GM23338 (cell line): ENCODE measurements at regions not wholly inside any gene's neighbourhood (a gene's known extent, or its start where the extent isn't known, plus 50 kb on each side); places are given as distances from the start of the nearest gene placed in this dataset.

ENCODE experiments used
- ATAC-seq: fragments of 200-7000 bp; cut with Tn5 transposase; 3 replicates; pipeline ENCODE4 v1.9.1; 2020
- DNase-seq: peaks from one replicate; pipeline ENCODE4 v3.0.0-alpha.2; 2015; ENCODE audit warnings: low spot score
- H2AFZ ChIP-seq: fragments of 200-600 bp; sonication (generic); 2 replicates; pipeline ENCODE4 v1.8.0; 2016; ENCODE audit warnings: antibody characterized with exemption, mild to moderate bottlenecking, moderate library complexity
- H3F3A ChIP-seq: fragments of 200-600 bp; sonication (generic); replicated peaks from 2 replicates; pipeline ENCODE4 v1.8.0; 2017; ENCODE audit warnings: antibody characterized with exemption, mixed run types, low read depth
- H3K27ac ChIP-seq: fragments of 200-600 bp; sonication (generic); 2 replicates; pipeline ENCODE4 v1.6.1; 2016; ENCODE audit warnings: low read depth
- H3K27me3 ChIP-seq: fragments of 200-600 bp; sonication (generic); 2 replicates; pipeline ENCODE4 v1.8.0; 2016; ENCODE audit warnings: mild to moderate bottlenecking, mixed run types, moderate library complexity; ENCODE audit not compliant: insufficient read depth
- H3K36me3 ChIP-seq: fragments of 200-600 bp; sonication (generic); 2 replicates; pipeline ENCODE4 v1.8.0; 2016; ENCODE audit warnings: mild to moderate bottlenecking; ENCODE audit not compliant: insufficient read depth
- H3K4me1 ChIP-seq: fragments of 200-600 bp; sonication (generic); 2 replicates; pipeline ENCODE4 v1.8.0; 2016; ENCODE audit warnings: mild to moderate bottlenecking, moderate library complexity; ENCODE audit not compliant: insufficient read depth
- H3K4me2 ChIP-seq: fragments of 200-600 bp; sonication (generic); 2 replicates; pipeline ENCODE4 v1.7.1; 2017; ENCODE audit warnings: mixed run types
- H3K4me3 ChIP-seq: fragments of 200-600 bp; sonication (generic); 2 replicates; pipeline ENCODE4 v1.6.1; 2016; ENCODE audit warnings: mixed run types
- H3K79me2 ChIP-seq: fragments of 200-600 bp; sonication (generic); replicated peaks from 2 replicates; pipeline ENCODE4 v1.8.0; 2017; ENCODE audit warnings: mild to moderate bottlenecking; ENCODE audit not compliant: insufficient read depth
- H3K9me2 ChIP-seq: fragments of 200-600 bp; sonication (generic); 2 replicates; pipeline ENCODE4 v1.8.0; 2017; ENCODE audit not compliant: insufficient read depth
- H4K20me1 ChIP-seq: fragments of 200-600 bp; sonication (generic); replicated peaks from 2 replicates; pipeline ENCODE4 v1.8.0; 2017; ENCODE audit warnings: mild to moderate bottlenecking; ENCODE audit not compliant: insufficient read depth
- H3K27ac Mint-ChIP-seq: 2 replicates; pipeline ENCODE4 v1.8.0; 2020; ENCODE audit warnings: inconsistent platforms, mild to moderate bottlenecking, moderate library complexity, mixed read lengths
- H3K27me3 Mint-ChIP-seq: 3 replicates; pipeline ENCODE4 v1.8.0; 2022; ENCODE audit warnings: low read depth, mild to moderate bottlenecking, moderate library complexity, mixed read lengths, inconsistent platforms; ENCODE audit not compliant: insufficient read depth, poor library complexity
- H3K36me3 Mint-ChIP-seq: 3 replicates; pipeline ENCODE4 v1.8.0; 2021; ENCODE audit warnings: low read depth, mild to moderate bottlenecking, inconsistent platforms, moderate library complexity, mixed read lengths
- H3K4me1 Mint-ChIP-seq: 3 replicates; pipeline ENCODE4 v1.8.0; 2020; ENCODE audit warnings: mild to moderate bottlenecking, inconsistent platforms, mixed read lengths
- H3K4me3 Mint-ChIP-seq: 3 replicates; pipeline ENCODE4 v1.8.0; 2021; ENCODE audit warnings: moderate library complexity, mild to moderate bottlenecking, inconsistent platforms, mixed read lengths
- H3K9me3 Mint-ChIP-seq: 3 replicates; pipeline ENCODE4 v1.8.0; 2020; ENCODE audit warnings: moderate library complexity, mild to moderate bottlenecking, inconsistent platforms, mixed read lengths
- CREB1 ChIP-seq: fragments of 250-450 bp; sonication (Bioruptor Pico); IDR thresholded peaks from 2 replicates; pipeline ENCODE4 v1.5.0; 2020; ENCODE audit warnings: low read depth, mild to moderate bottlenecking, moderate library complexity
- ETS1 ChIP-seq: IDR thresholded peaks from 2 replicates; pipeline ENCODE4 v1.6.1; 2016; ENCODE audit warnings: antibody characterized with exemption
- EZH2 ChIP-seq: fragments of 200-600 bp; sonication (generic); IDR thresholded peaks from one replicate; pipeline ENCODE4 v1.8.0; 2017; ENCODE audit warnings: antibody characterized with exemption, mild to moderate bottlenecking, low read depth; ENCODE audit not compliant: unreplicated experiment
- EZH2phosphoT487 ChIP-seq: fragments of 200-600 bp; sonication (generic); IDR thresholded peaks from one replicate; pipeline ENCODE4 v1.8.1; 2018; ENCODE audit warnings: antibody characterized with exemption; ENCODE audit not compliant: unreplicated experiment
- POLR2AphosphoS5 ChIP-seq: IDR thresholded peaks from 2 replicates; pipeline ENCODE4 v1.6.1; 2016; ENCODE audit warnings: antibody characterized with exemption, low read depth
- ZNF462 ChIP-seq: fragments of 250-450 bp; sonication (Bioruptor Pico); IDR thresholded peaks from 2 replicates; pipeline ENCODE4 v1.5.0; 2020; ENCODE audit warnings: mild to moderate bottlenecking, moderate library complexity

- TF ChIP-seq EZH2phosphoT487 (no peak), ETS1 (no peak), POLR2AphosphoS5 (no peak), EZH2 (no peak), ZNF462 (CRISPR knock-in tag) (no peak), CREB1 (CRISPR knock-in tag) (no peak)
- DNase-seq (no peak), ATAC-seq (no peak)
Observed at GRCh38 chr15:98493966-98494511, 154.3 kb upstream of the IGF1R start.

More at GRCh38 chr15:98493966-98494511, 154.3 kb upstream of the IGF1R start:
- peaks cover 35% of the 10 kb centered on the region for H3K9me3 Mint-ChIP-seq
- Histone ChIP-seq H3K9me2 (no peaks in the 10 kb centered on the region), H3K27ac (no peak overlapping the region), H3F3A (no peaks in the 10 kb centered on the region), H3K79me2 (no peaks in the 10 kb centered on the region), H2AFZ (no peak overlapping the region), H3K4me2 (no peak overlapping the region), H3K4me1 (no peaks in the 10 kb centered on the region), H4K20me1 (no peaks in the 10 kb centered on the region), H3K27me3 (no peaks in the 10 kb centered on the region), H3K36me3 (no peaks in the 10 kb centered on the region), H3K4me3 (no peak overlapping the region)
- no peak overlapping the region for H3K27ac Mint-ChIP-seq
- H3K4me1 Mint-ChIP-seq, result no peaks in the 10 kb centered on the region
- no peaks in the 10 kb centered on the region for H3K27me3 Mint-ChIP-seq
- peaks cover 15% of the 10 kb centered on the region; the same call in 2 of the 3 replicates for H3K36me3 Mint-ChIP-seq
- H3K4me3 Mint-ChIP-seq, result no peak overlapping the region; the same call in 2 of the 3 replicates
